ENCODE measurements at regions not wholly inside any gene's neighbourhood (a gene's known extent, or its start where the extent isn't known, plus 50 kb on each side); places are given as distances from the start of the nearest gene placed in this dataset.

DNA sequence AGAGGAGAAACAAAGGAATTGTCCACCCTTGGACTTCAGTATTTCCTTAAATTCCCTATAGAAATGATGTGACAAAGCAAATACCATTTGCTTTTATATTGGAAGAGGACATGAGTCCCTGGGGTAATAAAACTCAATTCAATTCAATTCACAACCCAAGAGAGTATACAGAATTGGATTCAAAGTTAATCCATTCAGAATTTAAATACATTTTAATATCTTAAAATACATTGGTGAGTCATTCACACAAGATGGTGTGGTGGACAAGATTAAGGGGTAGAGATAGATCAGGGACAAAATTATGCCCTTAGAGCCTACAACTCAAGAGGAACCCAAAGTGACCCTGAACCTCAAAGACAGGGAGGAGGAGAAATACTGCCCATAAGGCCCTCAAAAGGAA lies 495.0 kb upstream of the TMPO start:
- TF ChIP-seq FOXP2 (optimal IDR thresholded peaks at IDR 0.05; ENCODE audit: control extremely low read depth, extremely low read length, insufficient read depth) (no peak), EZH2 (IDR thresholded peaks at IDR 0.05) (no peak), POLR2AphosphoS5 (IDR thresholded peaks at IDR 0.05; ENCODE audit: borderline replicate concordance, low read depth, low read length) (no peak)
- Histone ChIP-seq H3K9me3 (ENCODE audit: low read depth, low read length) (no peaks in the 10 kb centered on the region), H3K9ac (ENCODE audit: insufficient read length) (no peak overlapping the region), H3K4me3 (peak overlapping the region; percentile 63; the same call in 1 of the 2 replicates), H3K36me3 (ENCODE audit: insufficient read depth, low read length) (no peaks in the 10 kb centered on the region), H3K27ac (peak overlapping the region; percentile 80; the same call in 1 of the 2 replicates)
- no peak for DNase-seq (ENCODE audit: low read depth, low spot score)

DNA sequence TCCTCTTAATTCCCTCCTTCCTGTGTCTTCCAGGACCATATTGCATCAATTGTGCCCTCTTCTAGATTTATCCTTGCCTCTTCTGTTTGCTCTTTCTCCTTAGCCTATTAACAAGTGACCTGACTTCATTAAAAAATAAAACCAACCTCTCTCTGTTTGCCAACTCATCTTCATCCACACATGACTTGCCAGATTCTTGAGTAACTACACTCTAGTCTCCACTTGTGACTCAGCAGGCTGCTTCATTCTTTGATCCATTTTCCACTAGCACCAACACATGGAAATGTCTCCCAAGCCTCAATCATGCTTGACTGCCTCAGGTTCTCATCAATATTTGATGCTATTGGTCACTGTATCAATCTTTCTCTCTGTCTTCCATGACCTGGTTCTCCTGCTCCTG lies 492.4 kb upstream of the TMPO start:
- H3K9ac ChIP-seq (ENCODE audit: insufficient read length): no peak overlapping the region
- no peaks in the 10 kb centered on the region for H3K9me3 ChIP-seq (ENCODE audit: low read depth, low read length)
- no peak overlapping the region for H3K4me3 ChIP-seq
- no peak for DNase-seq (ENCODE audit: low read depth, low spot score)
- no peaks in the 10 kb centered on the region for H3K36me3 ChIP-seq (ENCODE audit: insufficient read depth, low read length)
- TF ChIP-seq FOXP2 (optimal IDR thresholded peaks at IDR 0.05; ENCODE audit: control extremely low read depth, extremely low read length, insufficient read depth) (no peak), POLR2AphosphoS5 (IDR thresholded peaks at IDR 0.05; ENCODE audit: borderline replicate concordance, low read depth, low read length) (no peak), EZH2 (IDR thresholded peaks at IDR 0.05) (no peak)
- H3K27ac ChIP-seq: no peak overlapping the region

- Histone ChIP-seq H3K9me3 (ENCODE audit: low read depth, low read length) (no peaks in the 10 kb centered on the region), H3K4me3 (peak overlapping the region; percentile 16; the same call in 1 of the 2 replicates), H3K9ac (ENCODE audit: insufficient read length) (peak overlapping the region; percentile 64), H3K27ac (peak overlapping the region; percentile 99), H3K36me3 (ENCODE audit: insufficient read depth, low read length) (no peaks in the 10 kb centered on the region; the same call in 1 of the 2 replicates)
- peak; percentile 70; the same call in 1 of the 2 replicates for TF ChIP-seq POLR2AphosphoS5 (IDR thresholded peaks at IDR 0.05; ENCODE audit: borderline replicate concordance, low read depth, low read length)
- no peak for TF ChIP-seq FOXP2 (optimal IDR thresholded peaks at IDR 0.05; ENCODE audit: control extremely low read depth, extremely low read length, insufficient read depth)
- peak; percentile 95 for DNase-seq (ENCODE audit: low read depth, low spot score)
Observed at GRCh38 chr12:98037401-98038140, 477.8 kb upstream of the TMPO start.

DNA sequence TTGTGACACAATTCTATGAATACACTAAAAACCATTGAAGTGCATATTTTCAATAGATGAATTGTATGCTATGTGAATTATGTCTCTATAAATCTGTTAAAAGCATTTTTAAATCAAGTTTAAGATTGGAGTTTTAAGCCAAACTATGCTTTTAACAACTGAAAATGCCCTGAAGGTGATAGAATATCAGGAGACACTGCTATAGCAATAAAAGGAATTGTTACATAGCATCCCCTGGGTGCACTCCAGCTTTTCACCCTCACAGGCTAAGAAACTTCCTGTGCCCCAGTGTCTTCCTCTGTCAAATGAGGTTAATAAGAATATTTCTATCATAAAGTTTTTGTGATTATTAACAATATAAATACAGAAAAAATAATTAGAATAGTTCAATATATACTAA lies 472.7 kb upstream of the TMPO start:
- Histone ChIP-seq H3K4me3 (0 out of 2 replicates have a peak overlapping the region, but pooled peaks have one; percentile 31), H3K36me3 (ENCODE audit: insufficient read depth, low read length) (no peaks in the 10 kb centered on the region; the same call in 1 of the 2 replicates), H3K27ac (peak overlapping the region; percentile 98), H3K9ac (ENCODE audit: insufficient read length) (no peak overlapping the region), H3K9me3 (ENCODE audit: low read depth, low read length) (no peaks in the 10 kb centered on the region)
- TF ChIP-seq FOXP2 (optimal IDR thresholded peaks at IDR 0.05; ENCODE audit: control extremely low read depth, extremely low read length, insufficient read depth): no peak
- no peak for TF ChIP-seq EZH2 (IDR thresholded peaks at IDR 0.05)
- peak; percentile 55; the same call in 1 of the 2 replicates for TF ChIP-seq POLR2AphosphoS5 (IDR thresholded peaks at IDR 0.05; ENCODE audit: borderline replicate concordance, low read depth, low read length)
- peak; percentile 94 for DNase-seq (ENCODE audit: low read depth, low spot score)

- 0 out of 2 replicates have a peak, but pooled peaks have one; percentile 29 for TF ChIP-seq POLR2AphosphoS5 (IDR thresholded peaks at IDR 0.05; ENCODE audit: borderline replicate concordance, low read depth, low read length)
- peak; percentile 13 for TF ChIP-seq FOXP2 (optimal IDR thresholded peaks at IDR 0.05; ENCODE audit: control extremely low read depth, extremely low read length, insufficient read depth)
- TF ChIP-seq EZH2 (IDR thresholded peaks at IDR 0.05): no peak
- no peaks in the 10 kb centered on the region; the same call in 1 of the 2 replicates for H3K36me3 ChIP-seq (ENCODE audit: insufficient read depth, low read length)
Observed at GRCh38 chr12:98045395-98045794, 470.0 kb upstream of the TMPO start.

DNA sequence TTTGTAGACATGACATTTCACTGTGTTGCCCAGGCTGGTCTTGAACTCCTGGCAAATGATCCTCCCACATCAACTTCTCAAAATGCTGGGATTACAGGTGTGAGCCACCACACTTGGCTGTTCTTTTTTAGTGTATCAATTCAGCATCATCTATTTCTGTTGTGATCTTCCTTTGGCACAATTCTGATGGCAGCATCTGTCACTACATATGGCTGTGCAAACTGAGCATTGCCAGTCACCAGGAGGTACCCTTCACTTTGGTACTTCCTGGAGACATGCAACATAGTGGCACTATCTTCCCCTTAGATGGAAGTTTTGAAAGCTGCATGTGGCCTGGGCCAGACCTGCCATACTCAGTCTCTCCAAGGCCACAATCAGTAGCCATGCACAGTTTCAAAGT lies 467.1 kb upstream of the TMPO start:
- no peaks in the 10 kb centered on the region for H3K9me3 ChIP-seq (ENCODE audit: low read depth, low read length)
- TF ChIP-seq EZH2 (IDR thresholded peaks at IDR 0.05) (no peak), FOXP2 (optimal IDR thresholded peaks at IDR 0.05; ENCODE audit: control extremely low read depth, extremely low read length, insufficient read depth) (no peak), POLR2AphosphoS5 (IDR thresholded peaks at IDR 0.05; ENCODE audit: borderline replicate concordance, low read depth, low read length) (no peak)
- no peak for DNase-seq (ENCODE audit: low read depth, low spot score)
- H3K9ac ChIP-seq (ENCODE audit: insufficient read length): no peak overlapping the region
- H3K36me3 ChIP-seq (ENCODE audit: insufficient read depth, low read length): no peaks in the 10 kb centered on the region
- H3K27ac ChIP-seq: no peak overlapping the region
- no peak overlapping the region for H3K4me3 ChIP-seq

More at GRCh38 chr12:98045395-98045794, 470.0 kb upstream of the TMPO start:
- Histone ChIP-seq H3K27ac (0 out of 2 replicates have a peak overlapping the region, but pooled peaks have one; percentile 1), H3K4me3 (no peak overlapping the region), H3K9ac (ENCODE audit: insufficient read length) (no peak overlapping the region), H3K9me3 (ENCODE audit: low read depth, low read length) (no peaks in the 10 kb centered on the region)
- DNase-seq (ENCODE audit: low read depth, low spot score): peak; percentile 72

DNA sequence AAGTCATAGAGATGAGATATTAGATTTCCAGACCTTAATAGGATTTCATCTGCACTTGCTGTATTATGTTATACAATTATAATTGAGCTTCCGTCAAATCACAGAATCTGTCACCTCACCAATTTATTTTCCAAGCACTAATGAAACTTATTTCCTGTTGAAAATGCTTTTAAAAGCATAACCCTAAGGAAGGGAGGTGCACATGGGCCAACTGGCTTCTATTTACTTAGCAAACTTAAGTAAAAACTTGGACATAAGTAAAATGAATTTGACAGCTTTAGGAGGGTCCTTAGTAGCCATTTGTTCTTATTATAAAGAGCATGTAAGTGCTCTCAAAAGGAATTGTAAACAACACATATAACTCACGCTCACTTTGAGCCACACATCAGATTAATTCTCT lies 462.2 kb upstream of the TMPO start:
- H3K4me3 ChIP-seq: no peak overlapping the region
- no peaks in the 10 kb centered on the region for H3K9me3 ChIP-seq (ENCODE audit: low read depth, low read length)
- no peak for TF ChIP-seq POLR2AphosphoS5 (IDR thresholded peaks at IDR 0.05; ENCODE audit: borderline replicate concordance, low read depth, low read length)
- TF ChIP-seq FOXP2 (optimal IDR thresholded peaks at IDR 0.05; ENCODE audit: control extremely low read depth, extremely low read length, insufficient read depth): no peak
- TF ChIP-seq EZH2 (IDR thresholded peaks at IDR 0.05): no peak
- H3K27ac ChIP-seq: peak overlapping the region; percentile 65
- H3K36me3 ChIP-seq (ENCODE audit: insufficient read depth, low read length): no peaks in the 10 kb centered on the region
- DNase-seq (ENCODE audit: low read depth, low spot score): peak; percentile 58
- no peak overlapping the region for H3K9ac ChIP-seq (ENCODE audit: insufficient read length)

DNA sequence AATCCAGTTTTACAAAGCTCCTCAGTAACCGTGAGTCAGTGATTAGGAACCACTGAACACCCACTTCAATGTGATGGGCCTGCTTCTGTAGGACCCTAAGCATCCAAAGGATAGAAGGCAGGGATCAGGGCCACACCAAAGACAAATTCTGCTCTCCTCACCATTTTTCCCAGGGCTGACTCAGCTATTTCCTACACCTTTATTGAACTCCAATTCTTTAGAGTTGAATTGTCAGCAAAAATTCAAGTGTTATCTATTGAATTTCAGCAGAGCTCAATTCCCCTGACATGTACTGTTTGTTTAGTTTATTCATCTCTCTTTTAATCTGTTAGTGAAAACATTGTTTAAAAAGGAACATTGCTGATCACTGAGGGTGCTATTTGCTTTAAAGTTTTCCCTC lies 457.7 kb upstream of the TMPO start:
- Histone ChIP-seq H3K9ac (ENCODE audit: insufficient read length) (no peak overlapping the region), H3K4me3 (no peak overlapping the region), H3K27ac (no peak overlapping the region), H3K9me3 (ENCODE audit: low read depth, low read length) (no peaks in the 10 kb centered on the region), H3K36me3 (ENCODE audit: insufficient read depth, low read length) (no peaks in the 10 kb centered on the region)
- no peak for DNase-seq (ENCODE audit: low read depth, low spot score)
- TF ChIP-seq POLR2AphosphoS5 (IDR thresholded peaks at IDR 0.05; ENCODE audit: borderline replicate concordance, low read depth, low read length): no peak
- TF ChIP-seq FOXP2 (optimal IDR thresholded peaks at IDR 0.05; ENCODE audit: control extremely low read depth, extremely low read length, insufficient read depth): no peak
- TF ChIP-seq EZH2 (IDR thresholded peaks at IDR 0.05): no peak

Data from SK-N-MC (cell line).